ENCODE measurements at regions not wholly inside any gene's neighbourhood (a gene's known extent, or its start where the extent isn't known, plus 50 kb on each side); places are given as distances from the start of the nearest gene placed in this dataset.

DNA sequence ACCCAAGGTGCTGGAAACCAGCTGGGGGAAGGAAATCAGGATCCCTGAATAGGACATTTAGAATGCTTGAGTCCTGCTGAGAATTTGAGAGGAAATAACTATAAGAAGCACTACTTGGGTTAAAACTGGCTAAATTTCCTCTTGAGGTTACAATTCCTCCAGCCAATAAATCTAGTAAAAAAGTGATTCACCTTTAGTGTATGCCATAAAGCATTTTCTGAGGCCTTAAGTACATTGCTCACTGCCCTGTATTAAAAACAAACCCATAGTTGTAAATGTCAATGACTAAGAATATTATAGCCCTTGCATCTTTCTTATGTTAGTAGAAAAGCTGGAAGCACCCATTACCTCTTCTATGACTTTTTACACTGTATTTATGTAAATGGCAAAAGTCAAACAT, 634.7 kb upstream of the ARRDC3 start:
- no peak for TF ChIP-seq POLR2AphosphoS5 (IDR thresholded peaks at IDR 0.05)
- TF ChIP-seq, protein P1, sequence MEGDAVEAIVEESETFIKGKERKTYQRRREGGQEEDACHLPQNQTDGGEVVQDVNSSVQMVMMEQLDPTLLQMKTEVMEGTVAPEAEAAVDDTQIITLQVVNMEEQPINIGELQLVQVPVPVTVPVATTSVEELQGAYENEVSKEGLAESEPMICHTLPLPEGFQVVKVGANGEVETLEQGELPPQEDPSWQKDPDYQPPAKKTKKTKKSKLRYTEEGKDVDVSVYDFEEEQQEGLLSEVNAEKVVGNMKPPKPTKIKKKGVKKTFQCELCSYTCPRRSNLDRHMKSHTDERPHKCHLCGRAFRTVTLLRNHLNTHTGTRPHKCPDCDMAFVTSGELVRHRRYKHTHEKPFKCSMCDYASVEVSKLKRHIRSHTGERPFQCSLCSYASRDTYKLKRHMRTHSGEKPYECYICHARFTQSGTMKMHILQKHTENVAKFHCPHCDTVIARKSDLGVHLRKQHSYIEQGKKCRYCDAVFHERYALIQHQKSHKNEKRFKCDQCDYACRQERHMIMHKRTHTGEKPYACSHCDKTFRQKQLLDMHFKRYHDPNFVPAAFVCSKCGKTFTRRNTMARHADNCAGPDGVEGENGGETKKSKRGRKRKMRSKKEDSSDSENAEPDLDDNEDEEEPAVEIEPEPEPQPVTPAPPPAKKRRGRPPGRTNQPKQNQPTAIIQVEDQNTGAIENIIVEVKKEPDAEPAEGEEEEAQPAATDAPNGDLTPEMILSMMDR (IDR thresholded peaks at IDR 0.05; ENCODE audit: poor library complexity, severe bottlenecking): no peak
- TF ChIP-seq SMC3 (conservative IDR thresholded peaks at IDR 0.05; ENCODE audit: poor library complexity): no peak
- no peak for TF ChIP-seq RAD21 (conservative IDR thresholded peaks at IDR 0.05)
- no peak for TF ChIP-seq EP300 (conservative IDR thresholded peaks at IDR 0.05; ENCODE audit: poor library complexity, severe bottlenecking)
- TF ChIP-seq, protein P2, sequence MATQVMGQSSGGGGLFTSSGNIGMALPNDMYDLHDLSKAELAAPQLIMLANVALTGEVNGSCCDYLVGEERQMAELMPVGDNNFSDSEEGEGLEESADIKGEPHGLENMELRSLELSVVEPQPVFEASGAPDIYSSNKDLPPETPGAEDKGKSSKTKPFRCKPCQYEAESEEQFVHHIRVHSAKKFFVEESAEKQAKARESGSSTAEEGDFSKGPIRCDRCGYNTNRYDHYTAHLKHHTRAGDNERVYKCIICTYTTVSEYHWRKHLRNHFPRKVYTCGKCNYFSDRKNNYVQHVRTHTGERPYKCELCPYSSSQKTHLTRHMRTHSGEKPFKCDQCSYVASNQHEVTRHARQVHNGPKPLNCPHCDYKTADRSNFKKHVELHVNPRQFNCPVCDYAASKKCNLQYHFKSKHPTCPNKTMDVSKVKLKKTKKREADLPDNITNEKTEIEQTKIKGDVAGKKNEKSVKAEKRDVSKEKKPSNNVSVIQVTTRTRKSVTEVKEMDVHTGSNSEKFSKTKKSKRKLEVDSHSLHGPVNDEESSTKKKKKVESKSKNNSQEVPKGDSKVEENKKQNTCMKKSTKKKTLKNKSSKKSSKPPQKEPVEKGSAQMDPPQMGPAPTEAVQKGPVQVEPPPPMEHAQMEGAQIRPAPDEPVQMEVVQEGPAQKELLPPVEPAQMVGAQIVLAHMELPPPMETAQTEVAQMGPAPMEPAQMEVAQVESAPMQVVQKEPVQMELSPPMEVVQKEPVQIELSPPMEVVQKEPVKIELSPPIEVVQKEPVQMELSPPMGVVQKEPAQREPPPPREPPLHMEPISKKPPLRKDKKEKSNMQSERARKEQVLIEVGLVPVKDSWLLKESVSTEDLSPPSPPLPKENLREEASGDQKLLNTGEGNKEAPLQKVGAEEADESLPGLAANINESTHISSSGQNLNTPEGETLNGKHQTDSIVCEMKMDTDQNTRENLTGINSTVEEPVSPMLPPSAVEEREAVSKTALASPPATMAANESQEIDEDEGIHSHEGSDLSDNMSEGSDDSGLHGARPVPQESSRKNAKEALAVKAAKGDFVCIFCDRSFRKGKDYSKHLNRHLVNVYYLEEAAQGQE (IDR thresholded peaks at IDR 0.05; ENCODE audit: borderline replicate concordance): no peak
